ENCODE measurements at regions not wholly inside any gene's neighbourhood (a gene's known extent, or its start where the extent isn't known, plus 50 kb on each side); places are given as distances from the start of the nearest gene placed in this dataset.

DNA sequence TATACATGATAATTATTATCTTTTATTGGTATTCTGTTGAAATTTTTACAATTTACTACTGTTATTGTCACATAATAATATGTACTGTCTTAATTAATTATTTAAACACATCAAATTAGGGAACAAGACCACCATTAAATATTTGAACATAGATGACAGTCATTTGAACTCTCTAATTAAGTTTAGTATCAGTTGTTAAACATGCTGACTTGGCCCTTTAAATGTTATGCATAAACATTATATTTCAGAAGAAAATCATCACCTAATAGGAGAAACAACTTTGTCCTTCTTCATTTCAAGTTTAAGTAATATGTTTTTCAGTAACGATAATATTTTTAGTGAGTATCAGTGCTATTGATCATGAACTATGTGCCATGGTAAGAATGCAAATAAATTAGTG is 623.5 kb upstream of the GNPDA2 start:
- TF ChIP-seq, protein P1, sequence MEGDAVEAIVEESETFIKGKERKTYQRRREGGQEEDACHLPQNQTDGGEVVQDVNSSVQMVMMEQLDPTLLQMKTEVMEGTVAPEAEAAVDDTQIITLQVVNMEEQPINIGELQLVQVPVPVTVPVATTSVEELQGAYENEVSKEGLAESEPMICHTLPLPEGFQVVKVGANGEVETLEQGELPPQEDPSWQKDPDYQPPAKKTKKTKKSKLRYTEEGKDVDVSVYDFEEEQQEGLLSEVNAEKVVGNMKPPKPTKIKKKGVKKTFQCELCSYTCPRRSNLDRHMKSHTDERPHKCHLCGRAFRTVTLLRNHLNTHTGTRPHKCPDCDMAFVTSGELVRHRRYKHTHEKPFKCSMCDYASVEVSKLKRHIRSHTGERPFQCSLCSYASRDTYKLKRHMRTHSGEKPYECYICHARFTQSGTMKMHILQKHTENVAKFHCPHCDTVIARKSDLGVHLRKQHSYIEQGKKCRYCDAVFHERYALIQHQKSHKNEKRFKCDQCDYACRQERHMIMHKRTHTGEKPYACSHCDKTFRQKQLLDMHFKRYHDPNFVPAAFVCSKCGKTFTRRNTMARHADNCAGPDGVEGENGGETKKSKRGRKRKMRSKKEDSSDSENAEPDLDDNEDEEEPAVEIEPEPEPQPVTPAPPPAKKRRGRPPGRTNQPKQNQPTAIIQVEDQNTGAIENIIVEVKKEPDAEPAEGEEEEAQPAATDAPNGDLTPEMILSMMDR (IDR thresholded peaks at IDR 0.05; ENCODE audit: insufficient read depth in 1 of 2, low read depth in 1 of 2, low read length in 1 of 2, severe bottlenecking in 1 of 2, unreplicated experiment in 1 of 2), result no peak
- Mint-ChIP-seq H3K27me3 (ENCODE audit: insufficient read depth, unreplicated experiment) (no peaks in the 10 kb centered on the region), H3K36me3 (ENCODE audit: insufficient read depth, unreplicated experiment) (no peaks in the 10 kb centered on the region), H3K9me3 (ENCODE audit: unreplicated experiment) (no peaks in the 10 kb centered on the region), H3K4me3 (ENCODE audit: unreplicated experiment) (no peak overlapping the region), H3K4me1 (ENCODE audit: low read depth, unreplicated experiment) (no peaks in the 10 kb centered on the region), H3K27ac (ENCODE audit: unreplicated experiment) (no peak overlapping the region)
- CTCF ChIA-PET, result no interaction called here
- Histone ChIP-seq H3K4me1 (no peaks in the 10 kb centered on the region), H3K4me3 (ENCODE audit: low read depth, low read length) (no peak overlapping the region), H3K27me3 (replicated peaks; ENCODE audit: control insufficient read depth, insufficient read depth, low read length) (no peaks in the 10 kb centered on the region), H3K36me3 (ENCODE audit: control insufficient read depth, insufficient read depth, low read length) (no peaks in the 10 kb centered on the region), H3K9me3 (no peaks in the 10 kb centered on the region)
- intact Hi-C loops (cut with micrococcal nuclease; ENCODE audit: unreplicated experiment), result no loop called here
- POLR2A ChIA-PET, result no interaction called here
- DNase-seq, result no peak
- BruUV-seq (replicated peaks), result no TSS peak

DNA sequence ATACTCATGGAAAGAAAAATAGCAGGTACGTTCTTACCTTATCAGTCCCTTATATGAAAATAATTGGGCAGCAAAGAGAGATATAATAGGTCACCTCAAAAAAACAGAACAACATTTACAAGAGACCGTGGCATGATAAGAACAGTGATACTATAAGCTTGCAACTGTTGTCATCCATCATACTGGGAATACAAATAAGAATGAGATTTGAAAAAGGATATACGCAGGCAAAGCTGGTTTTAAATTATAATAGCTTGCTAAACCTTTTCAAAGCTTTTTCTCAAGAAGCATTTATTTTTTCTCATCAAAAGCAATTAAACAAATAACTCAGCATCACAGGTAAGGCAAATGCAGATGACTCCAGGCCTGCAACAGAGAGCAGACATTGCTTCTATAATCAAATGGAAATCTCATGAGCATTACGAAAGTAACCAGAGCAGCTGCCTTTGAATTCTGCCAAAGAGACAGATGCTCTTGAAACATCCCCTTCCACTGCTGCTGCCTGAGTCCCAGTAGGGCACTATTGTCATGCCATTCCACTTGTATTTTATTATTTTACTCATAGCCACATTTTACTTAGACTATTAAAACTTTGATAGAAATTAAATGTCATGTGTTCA is 620.6 kb upstream of the GNPDA2 start:
- TF ChIP-seq, protein P1 (IDR thresholded peaks at IDR 0.05; ENCODE audit: insufficient read depth in 1 of 2, low read depth in 1 of 2, low read length in 1 of 2, severe bottlenecking in 1 of 2, unreplicated experiment in 1 of 2), result no peak
- Mint-ChIP-seq H3K4me3 (ENCODE audit: unreplicated experiment) (no peak overlapping the region), H3K9me3 (ENCODE audit: unreplicated experiment) (no peaks in the 10 kb centered on the region), H3K27ac (ENCODE audit: unreplicated experiment) (no peak overlapping the region), H3K4me1 (ENCODE audit: low read depth, unreplicated experiment) (no peaks in the 10 kb centered on the region), H3K36me3 (ENCODE audit: insufficient read depth, unreplicated experiment) (no peaks in the 10 kb centered on the region), H3K27me3 (ENCODE audit: insufficient read depth, unreplicated experiment) (no peaks in the 10 kb centered on the region)
- Histone ChIP-seq H3K36me3 (ENCODE audit: control insufficient read depth, insufficient read depth, low read length) (no peaks in the 10 kb centered on the region), H3K4me1 (no peaks in the 10 kb centered on the region), H3K27me3 (replicated peaks; ENCODE audit: control insufficient read depth, insufficient read depth, low read length) (no peaks in the 10 kb centered on the region), H3K4me3 (ENCODE audit: low read depth, low read length) (no peak overlapping the region), H3K9me3 (no peaks in the 10 kb centered on the region)
- intact Hi-C loops (cut with micrococcal nuclease; ENCODE audit: unreplicated experiment), result no loop called here
- POLR2A ChIA-PET, result no interaction called here
- DNase-seq, result no peak
- BruUV-seq (replicated peaks), result no TSS peak
- CTCF ChIA-PET, result no interaction called here

DNA sequence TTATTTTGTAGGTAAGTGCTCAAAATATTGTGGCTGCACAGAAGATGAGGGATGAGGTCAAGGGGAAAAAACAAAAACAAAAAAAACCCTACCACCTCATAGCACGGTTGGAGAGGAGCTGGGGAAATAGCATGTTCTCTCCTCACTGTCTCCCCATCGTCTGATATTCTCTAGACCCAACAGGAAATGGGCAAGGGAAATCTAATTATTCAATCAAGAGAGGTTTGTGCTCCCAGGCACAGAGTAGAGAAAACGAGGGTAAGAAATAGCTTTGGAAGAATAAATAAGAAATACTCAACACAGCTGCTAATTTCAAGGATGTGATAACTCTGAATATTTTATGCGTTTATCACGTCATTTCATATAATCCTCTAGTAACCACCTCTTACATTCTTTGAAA is 619.2 kb upstream of the GNPDA2 start:
- BruUV-seq (replicated peaks), result no TSS peak
- no peak for DNase-seq

More for the DNA sequence above, 619.2 kb upstream of the GNPDA2 start:
- Histone ChIP-seq H3K36me3 (ENCODE audit: control insufficient read depth, insufficient read depth, low read length) (no peaks in the 10 kb centered on the region), H3K27me3 (replicated peaks; ENCODE audit: control insufficient read depth, insufficient read depth, low read length) (no peaks in the 10 kb centered on the region), H3K9me3 (no peaks in the 10 kb centered on the region), H3K4me1 (no peaks in the 10 kb centered on the region), H3K4me3 (ENCODE audit: low read depth, low read length) (no peak overlapping the region)
- Mint-ChIP-seq H3K4me1 (ENCODE audit: low read depth, unreplicated experiment) (no peaks in the 10 kb centered on the region), H3K27me3 (ENCODE audit: insufficient read depth, unreplicated experiment) (no peaks in the 10 kb centered on the region), H3K9me3 (ENCODE audit: unreplicated experiment) (no peaks in the 10 kb centered on the region), H3K27ac (ENCODE audit: unreplicated experiment) (no peak overlapping the region), H3K4me3 (ENCODE audit: unreplicated experiment) (no peak overlapping the region), H3K36me3 (ENCODE audit: insufficient read depth, unreplicated experiment) (no peaks in the 10 kb centered on the region)
- ChIA-PET POLR2A (no interaction called here), CTCF (no interaction called here)
- TF ChIP-seq, protein P1 (IDR thresholded peaks at IDR 0.05; ENCODE audit: insufficient read depth in 1 of 2, low read depth in 1 of 2, low read length in 1 of 2, severe bottlenecking in 1 of 2, unreplicated experiment in 1 of 2), result no peak
- intact Hi-C loops (cut with micrococcal nuclease; ENCODE audit: unreplicated experiment), result no loop called here

All from Caco-2 (cell line).